ENCODE measurements at regions not wholly inside any gene's neighbourhood (a gene's known extent, or its start where the extent isn't known, plus 50 kb on each side); places are given as distances from the start of the nearest gene placed in this dataset.

- no peak for DNase-seq (ENCODE audit: low spot score)
These were observed 234.4 kb upstream of the TBL1XR1 start for GRCh38 chr3:177431525-177432176.

GRCh38 chr3:177435301-177435700, 238.0 kb upstream of the TBL1XR1 start:
- no peak for DNase-seq (ENCODE audit: low spot score)

DNA sequence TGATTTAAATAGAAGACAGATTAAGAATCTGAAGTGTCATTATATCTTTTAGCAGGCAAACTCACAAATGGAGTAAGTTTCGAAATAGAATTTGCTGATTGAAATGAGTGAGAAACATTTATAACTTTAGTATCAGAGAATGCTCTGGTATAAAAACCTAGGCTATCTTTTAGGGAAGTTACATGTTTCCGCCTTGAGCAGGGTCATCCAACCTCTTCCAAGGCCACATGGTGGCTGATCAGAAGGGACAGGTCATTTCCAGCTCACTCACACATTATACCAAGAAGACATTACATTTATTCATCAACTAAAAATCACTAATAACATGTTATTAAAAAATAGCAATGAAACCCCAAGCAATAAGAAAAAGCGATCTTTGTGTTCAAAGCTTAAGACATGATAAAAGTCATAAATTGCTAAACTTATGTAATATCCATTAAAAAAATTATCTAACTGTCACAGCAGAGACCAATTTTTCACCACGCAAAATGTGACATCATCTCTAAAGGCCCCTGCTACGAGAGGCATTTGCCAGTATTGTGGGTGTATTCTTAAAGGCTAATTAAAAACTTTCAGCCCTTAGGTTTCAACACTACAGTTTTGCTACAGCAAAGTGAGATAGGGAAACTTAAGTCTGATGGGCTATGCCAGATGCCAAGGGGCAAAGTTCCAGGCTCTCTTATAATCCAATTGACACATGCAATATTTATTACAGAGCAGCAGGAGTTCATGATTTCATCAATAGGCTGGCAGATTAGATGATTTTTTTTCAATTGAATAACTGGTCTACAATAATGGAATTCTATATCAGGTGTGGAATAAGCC, 240.4 kb upstream of the TBL1XR1 start:
- DNase-seq (ENCODE audit: low spot score): no peak

GRCh38 chr3:177438596-177439220, 241.4 kb upstream of the TBL1XR1 start:
- DNase-seq (ENCODE audit: low spot score): peak; percentile 86

DNA sequence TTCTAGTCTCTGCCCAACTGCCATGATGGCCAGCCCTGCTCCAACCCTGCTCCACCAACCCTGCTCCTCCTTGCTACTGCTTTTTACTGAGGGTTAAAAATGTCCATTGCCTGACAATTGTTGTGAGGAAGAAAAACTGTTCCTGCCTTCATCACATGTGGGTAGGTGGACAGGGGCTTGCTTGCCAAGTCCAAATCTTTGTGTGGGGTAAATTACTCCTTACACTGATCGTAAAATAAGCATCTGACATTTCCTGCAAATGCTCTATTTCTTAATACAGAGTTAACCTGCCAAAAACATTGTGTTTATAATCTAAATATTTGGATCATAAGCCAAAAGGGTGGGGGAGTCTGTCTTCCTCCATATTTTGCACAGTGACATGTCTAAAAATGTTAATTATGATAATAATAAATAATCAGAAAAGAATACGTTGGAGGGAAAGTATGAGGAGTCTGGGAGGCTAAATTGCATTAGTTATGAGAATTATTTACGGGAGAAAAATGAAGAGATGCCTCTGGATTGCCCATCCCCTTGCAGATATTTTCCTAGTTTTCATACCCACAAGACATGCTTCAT, 242.5 kb upstream of the TBL1XR1 start:
- DNase-seq (ENCODE audit: low spot score): no peak

DNA sequence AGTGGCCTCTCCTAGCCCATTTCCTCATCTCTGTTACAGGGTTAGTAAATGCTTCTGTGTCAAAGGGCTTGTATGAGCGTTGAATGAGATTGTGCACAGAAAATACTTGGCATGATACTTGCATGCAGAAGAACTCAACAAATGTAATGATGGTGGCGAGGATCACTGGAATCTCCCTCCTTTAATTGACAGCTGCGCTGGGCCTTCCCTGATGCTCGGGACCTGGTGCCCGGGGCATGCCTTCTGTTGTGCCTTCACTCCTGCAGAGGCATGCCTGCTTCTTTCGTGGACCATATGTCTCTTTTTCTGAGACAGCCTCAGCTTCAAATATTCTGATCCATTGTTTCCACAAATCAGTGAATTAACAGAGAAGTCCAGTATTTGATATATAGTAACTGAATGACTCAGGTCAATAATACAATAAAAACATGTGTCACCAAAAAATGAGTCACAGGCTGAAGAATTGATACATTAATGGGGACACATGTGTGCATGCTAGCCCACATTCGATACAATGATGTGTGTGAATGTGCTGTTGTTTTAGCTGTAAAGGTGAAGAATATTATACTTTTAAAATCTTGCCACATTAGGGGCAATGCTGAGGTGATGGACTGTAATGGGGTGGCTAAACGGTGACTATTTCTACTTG, 243.3 kb upstream of the TBL1XR1 start:
- DNase-seq (ENCODE audit: low spot score): peak; percentile 88

DNA sequence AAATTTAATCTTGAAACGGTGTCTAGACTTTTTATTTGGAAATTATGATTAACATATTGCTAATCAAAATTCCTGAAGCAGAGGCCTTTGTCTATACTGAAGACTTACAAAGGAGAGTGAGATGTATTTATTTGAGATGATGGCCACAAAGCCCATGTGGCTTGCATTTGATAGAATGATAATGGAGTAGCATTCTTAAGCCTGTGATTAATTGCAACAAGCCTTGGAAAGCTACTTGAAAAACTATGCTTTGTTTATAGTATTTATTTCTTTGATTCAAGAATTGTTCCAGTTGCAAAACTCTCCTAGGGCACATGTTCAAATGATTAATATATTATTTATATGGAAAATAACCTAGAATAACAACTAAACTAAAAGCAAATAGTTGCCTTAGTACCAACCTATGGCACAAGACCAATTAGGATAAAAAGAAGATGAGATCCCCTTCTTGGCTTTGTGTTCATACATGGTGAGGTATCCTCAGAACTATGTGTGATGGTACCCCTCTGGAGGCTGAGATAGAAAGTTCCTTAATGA, 244.1 kb upstream of the TBL1XR1 start:
- no peak for DNase-seq (ENCODE audit: low spot score)

- DNase-seq (ENCODE audit: low spot score): peak; percentile 63
These were observed 244.7 kb upstream of the TBL1XR1 start for GRCh38 chr3:177441813-177442646.

DNA sequence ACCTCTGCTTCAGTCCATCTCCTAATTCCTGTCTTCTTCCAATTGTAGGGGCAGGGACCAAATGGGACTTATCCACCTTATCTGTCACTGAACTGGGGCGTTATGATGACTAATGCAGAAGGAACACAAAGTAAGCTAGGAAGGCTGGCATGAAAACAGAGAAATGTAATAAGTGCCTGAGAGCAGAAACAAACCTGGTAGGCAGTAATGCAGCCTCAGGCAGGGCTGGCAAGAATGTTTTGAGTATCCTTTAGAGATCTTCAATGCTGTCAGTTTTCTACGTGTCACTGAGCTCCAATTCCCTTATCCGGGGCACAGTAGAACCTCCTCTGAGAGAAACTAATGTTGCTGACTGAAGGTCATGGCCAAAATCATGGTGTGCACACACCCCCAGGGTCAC, 246.2 kb upstream of the TBL1XR1 start:
- peak; percentile 26 for DNase-seq (ENCODE audit: low spot score)

DNA sequence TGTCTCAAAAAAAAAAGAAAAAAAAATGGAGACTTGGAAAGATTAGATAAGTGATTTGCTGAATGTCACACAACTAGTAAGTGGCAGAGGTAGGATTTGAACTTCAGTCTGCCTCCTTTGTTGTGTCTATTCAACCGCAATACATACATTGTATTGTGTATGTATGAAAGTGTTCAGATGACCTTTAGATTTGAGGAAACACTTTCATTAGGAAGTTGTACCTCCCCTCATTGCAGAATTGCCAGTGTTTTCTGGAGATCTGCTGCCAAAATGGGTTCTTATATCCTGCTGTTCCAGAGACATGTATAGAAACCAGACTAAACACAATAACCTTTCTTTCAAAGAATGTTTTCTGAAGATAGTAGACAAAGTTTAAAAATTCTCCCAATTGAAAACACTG, 247.4 kb upstream of the TBL1XR1 start:
- no peak for DNase-seq (ENCODE audit: low spot score)

GRCh38 chr3:177445549-177445948, 248.3 kb upstream of the TBL1XR1 start:
- no peak for DNase-seq (ENCODE audit: low spot score)

DNA sequence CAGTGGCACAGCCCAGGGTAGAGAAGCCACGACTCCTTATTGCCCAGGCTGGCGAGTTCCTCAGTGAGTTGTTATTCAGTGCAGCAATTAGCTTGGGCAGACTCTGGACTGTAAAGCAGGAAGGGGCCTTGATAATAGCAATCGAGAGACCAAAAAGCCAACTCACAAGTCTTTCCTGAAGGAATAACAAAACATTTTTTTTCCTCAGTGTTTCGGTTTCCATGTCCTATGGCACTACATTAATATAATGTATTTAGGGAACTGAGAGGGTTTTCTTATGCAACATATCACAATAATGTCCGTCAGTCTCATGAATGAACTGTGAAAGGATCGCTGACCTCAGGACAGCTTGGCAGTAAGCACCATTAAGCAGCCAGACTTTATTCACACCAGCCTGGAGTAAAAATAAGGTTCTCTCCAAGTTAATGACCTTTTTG, 248.9 kb upstream of the TBL1XR1 start:
- no peak for DNase-seq (ENCODE audit: low spot score)

GRCh38 chr3:177447938-177448337, 250.7 kb upstream of the TBL1XR1 start:
- DNase-seq (ENCODE audit: low spot score): no peak

DNA sequence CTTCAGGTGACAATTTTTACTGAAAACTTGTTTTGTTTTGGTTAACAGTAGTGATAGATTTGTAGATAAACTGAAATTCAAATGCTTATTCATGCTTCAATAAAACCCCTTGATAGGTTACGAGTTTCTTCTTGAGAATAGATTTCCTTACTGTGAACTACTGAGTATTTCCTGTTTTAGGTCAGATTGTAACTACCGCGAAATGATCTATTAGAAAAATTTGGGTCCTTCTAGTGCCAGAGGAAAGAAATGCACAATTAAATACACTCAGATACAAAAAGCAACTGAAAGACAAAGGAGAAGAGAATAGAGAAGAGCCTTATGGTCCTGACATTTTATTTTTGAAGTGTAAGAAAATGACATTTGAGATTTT, 251.7 kb upstream of the TBL1XR1 start:
- DNase-seq (ENCODE audit: low spot score): no peak

GRCh38 chr3:177449360-177450006, 252.2 kb upstream of the TBL1XR1 start:
- DNase-seq (ENCODE audit: low spot score): no peak

DNA sequence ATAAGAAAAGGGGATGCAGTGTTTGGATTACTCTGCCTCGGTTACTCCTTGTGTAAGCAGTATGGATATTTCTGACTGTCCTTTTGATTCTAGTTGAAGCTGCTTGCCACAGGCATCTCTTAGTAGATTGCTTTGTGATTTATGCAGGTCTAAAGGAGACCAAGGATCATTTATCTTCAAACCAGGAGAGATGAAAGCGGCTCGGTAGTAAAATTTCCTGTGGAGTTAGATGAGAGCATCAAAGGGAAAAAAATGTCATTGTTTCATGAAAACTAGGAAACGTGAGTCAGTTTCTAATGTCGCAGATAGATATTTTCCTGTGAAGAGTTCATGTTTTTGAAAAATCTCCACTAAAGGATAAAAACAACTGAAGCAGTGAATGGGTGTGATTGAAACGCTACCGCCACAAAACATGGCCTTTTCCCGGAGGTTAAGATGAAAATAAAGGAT, 254.0 kb upstream of the TBL1XR1 start:
- no peak for DNase-seq (ENCODE audit: low spot score)

DNA sequence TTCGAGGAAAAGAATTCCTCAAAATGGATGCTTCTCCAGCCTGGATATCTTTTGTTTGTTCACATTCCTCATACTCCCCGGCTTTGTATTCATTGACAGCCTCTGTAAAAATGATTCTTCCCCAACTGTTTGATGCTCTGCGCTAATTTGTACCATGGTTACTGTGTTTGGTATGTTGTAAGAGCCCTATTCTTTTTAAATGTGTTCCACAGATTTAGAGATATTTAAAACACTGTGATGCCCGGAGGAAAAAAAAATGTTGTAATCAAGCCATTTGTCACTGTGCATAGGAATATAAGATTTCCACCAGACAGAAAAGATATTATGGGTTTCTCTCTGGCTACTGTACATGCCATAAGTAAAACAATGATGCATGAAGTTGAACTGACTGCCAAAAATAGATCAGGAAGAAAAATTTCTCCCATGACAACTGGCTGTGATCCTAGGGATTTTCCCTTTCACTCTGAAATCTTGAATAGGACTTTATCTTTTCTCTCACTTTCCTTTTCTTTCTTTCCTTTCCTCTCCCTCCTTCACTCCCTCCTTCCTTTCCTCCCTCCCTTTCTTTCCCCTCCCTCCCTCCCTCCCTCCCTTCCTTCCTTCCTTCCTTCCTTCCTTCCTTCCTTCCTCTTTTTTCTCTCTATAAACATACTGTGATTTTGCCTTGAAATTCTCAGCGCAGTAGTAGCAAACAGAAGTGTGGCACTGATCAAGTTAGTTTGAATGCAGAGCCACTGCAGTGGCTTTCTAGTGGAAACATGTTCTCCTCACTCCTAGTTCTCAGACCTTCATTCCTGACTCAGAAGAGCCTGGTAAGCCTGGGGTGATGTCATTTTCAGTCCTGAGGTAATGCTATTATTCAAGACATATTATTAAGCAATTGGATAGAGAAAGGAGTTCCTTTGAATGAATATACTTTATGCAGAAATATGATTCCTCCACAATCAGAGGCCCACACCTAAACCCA, 254.9 kb upstream of the TBL1XR1 start:
- no peak for DNase-seq (ENCODE audit: low spot score)

GRCh38 chr3:177452831-177453450, 255.7 kb upstream of the TBL1XR1 start:
- DNase-seq (ENCODE audit: low spot score): no peak

GRCh38 chr3:177453451-177453844, 256.2 kb upstream of the TBL1XR1 start:
- DNase-seq (ENCODE audit: low spot score): no peak

Data from cerebellar cortex (tissue), 1 donor.